ENCODE measurements at regions not wholly inside any gene's neighbourhood (a gene's known extent, or its start where the extent isn't known, plus 50 kb on each side); places are given as distances from the start of the nearest gene placed in this dataset.

DNA sequence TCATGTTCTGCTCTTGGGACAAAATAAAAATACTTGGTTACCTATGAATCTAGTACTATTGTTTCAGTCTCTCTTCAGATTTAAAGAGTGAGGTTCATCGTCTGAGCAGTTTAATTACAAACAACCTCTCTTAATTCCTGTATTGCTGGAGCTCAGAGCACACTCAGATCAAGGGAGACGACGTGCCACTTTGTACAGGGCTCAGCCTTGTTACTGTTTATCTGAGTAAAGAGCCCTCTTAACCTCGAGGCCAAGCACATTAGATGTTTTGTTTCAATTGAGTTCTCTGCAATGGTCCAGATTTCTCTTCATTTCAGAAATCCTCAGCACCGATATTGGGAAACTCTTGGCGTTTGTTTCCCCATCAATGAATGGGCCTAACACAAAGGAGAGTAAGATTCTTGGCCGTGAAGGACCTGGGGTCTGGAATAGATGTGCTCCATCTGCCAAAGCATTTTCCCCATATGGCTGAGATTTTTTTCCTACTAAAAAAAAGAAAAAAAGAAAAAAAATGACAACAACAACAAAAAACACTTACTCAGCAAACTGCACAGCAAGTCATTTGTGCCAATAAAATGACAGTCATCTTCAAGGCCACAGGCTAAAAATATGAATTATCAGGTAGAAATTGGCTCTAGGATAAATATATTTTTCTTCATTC lies 82.6 kb upstream of the CCN6 start:
- no peak overlapping the region for H4K5ac ChIP-seq (ENCODE audit: insufficient read length, low read depth, low read length)
- no peak overlapping the region for H2BK20ac ChIP-seq (ENCODE audit: low read depth, low read length, poor library complexity, severe bottlenecking)
- H2BK12ac ChIP-seq (ENCODE audit: insufficient read length, low read depth, low read length), result no peak overlapping the region
- H3K9me3 ChIP-seq (ENCODE audit: control insufficient read depth, low read depth, low read length), result no peaks in the 10 kb centered on the region
- no peak overlapping the region for H3K4me2 ChIP-seq (ENCODE audit: insufficient read depth, insufficient read length, low read length)
- H3K79me1 ChIP-seq (ENCODE audit: insufficient read depth, low read depth, low read length, poor library complexity, severe bottlenecking), result no peaks in the 10 kb centered on the region
- no peak overlapping the region; a peak in 1 of 7 replicates for H3K27ac Mint-ChIP-seq
- no peak overlapping the region for H3K56ac ChIP-seq (ENCODE audit: insufficient read length, low read depth, low read length)
- no peaks in the 10 kb centered on the region for H3K79me2 ChIP-seq (ENCODE audit: insufficient read depth, low read length)
- no peak overlapping the region for H2BK15ac ChIP-seq (ENCODE audit: low read depth, low read length)
- H3K9me3 Mint-ChIP-seq, result no peaks in the 10 kb centered on the region
- WGBS (ENCODE audit: extremely low coverage, insufficient read length, low lambda C conversion rate), result no CpG with 5 or more reads among the region's 7 CpGs
- H4K91ac ChIP-seq (ENCODE audit: insufficient read length, low read depth, low read length), result no peak overlapping the region
- peaks cover 2% of the 10 kb centered on the region for H3K27me3 Mint-ChIP-seq (ENCODE audit: low read depth)
- H3K4me1 Mint-ChIP-seq, result peaks cover 6 to 10% of the 10 kb centered on the region in 2 experiments
- H3K36me3 Mint-ChIP-seq (ENCODE audit: insufficient read depth in 1 of 3, low read depth in 3 of 3), result no peaks in the 10 kb centered on the region
- no peak overlapping the region for H3K14ac ChIP-seq (ENCODE audit: insufficient read depth, low read length)
- no peak overlapping the region for H3K23ac ChIP-seq (ENCODE audit: insufficient read length, low read depth, low read length)
- H2AK5ac ChIP-seq (ENCODE audit: insufficient read length, low read length), result no peak overlapping the region
- no peak overlapping the region for H2BK120ac ChIP-seq (ENCODE audit: low read depth, low read length, poor library complexity, severe bottlenecking)
- no peaks in the 10 kb centered on the region for H3K23me2 ChIP-seq (ENCODE audit: insufficient read length, low read depth, low read length, poor library complexity, severe bottlenecking)
- H4K20me1 ChIP-seq (ENCODE audit: control insufficient read depth, insufficient read depth, insufficient read length), result no peaks in the 10 kb centered on the region
- no peak overlapping the region for H2AFZ ChIP-seq (ENCODE audit: low read length)
- H3K27ac ChIP-seq (ENCODE audit: insufficient read length, low read depth, low read length), result no peak overlapping the region
- TF ChIP-seq, protein P1, sequence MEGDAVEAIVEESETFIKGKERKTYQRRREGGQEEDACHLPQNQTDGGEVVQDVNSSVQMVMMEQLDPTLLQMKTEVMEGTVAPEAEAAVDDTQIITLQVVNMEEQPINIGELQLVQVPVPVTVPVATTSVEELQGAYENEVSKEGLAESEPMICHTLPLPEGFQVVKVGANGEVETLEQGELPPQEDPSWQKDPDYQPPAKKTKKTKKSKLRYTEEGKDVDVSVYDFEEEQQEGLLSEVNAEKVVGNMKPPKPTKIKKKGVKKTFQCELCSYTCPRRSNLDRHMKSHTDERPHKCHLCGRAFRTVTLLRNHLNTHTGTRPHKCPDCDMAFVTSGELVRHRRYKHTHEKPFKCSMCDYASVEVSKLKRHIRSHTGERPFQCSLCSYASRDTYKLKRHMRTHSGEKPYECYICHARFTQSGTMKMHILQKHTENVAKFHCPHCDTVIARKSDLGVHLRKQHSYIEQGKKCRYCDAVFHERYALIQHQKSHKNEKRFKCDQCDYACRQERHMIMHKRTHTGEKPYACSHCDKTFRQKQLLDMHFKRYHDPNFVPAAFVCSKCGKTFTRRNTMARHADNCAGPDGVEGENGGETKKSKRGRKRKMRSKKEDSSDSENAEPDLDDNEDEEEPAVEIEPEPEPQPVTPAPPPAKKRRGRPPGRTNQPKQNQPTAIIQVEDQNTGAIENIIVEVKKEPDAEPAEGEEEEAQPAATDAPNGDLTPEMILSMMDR (conservative IDR thresholded peaks at IDR 0.05), result no peak
- H3K4me1 ChIP-seq (ENCODE audit: insufficient read depth, low read length), result no peaks in the 10 kb centered on the region
- H3K4ac ChIP-seq (ENCODE audit: low read depth, low read length), result no peak overlapping the region
- no peak for DNase-seq
- H3T11ph ChIP-seq (ENCODE audit: low read length), result no peak overlapping the region
- no peak overlapping the region for H2BK5ac ChIP-seq (ENCODE audit: insufficient read length, low read length)
- H4K8ac ChIP-seq (replicated peaks; ENCODE audit: insufficient read length, low read depth, low read length), result no peak overlapping the region
- no peak overlapping the region for H3K9ac ChIP-seq (ENCODE audit: extremely low read depth, insufficient read length, low read length)
- no peaks in the 10 kb centered on the region for H3K27me3 ChIP-seq (ENCODE audit: insufficient read depth, low read length)
- no peak overlapping the region for H3K4me3 Mint-ChIP-seq
- H3K18ac ChIP-seq (ENCODE audit: insufficient read length, low read depth, low read length), result no peak overlapping the region

Data from H9 (cell line).